C4-2B (cell line): ENCODE measurements at regions not wholly inside any gene's neighbourhood (a gene's known extent, or its start where the extent isn't known, plus 50 kb on each side); places are given as distances from the start of the nearest gene placed in this dataset.

Experiments used
- ZFX ChIP-seq: fragments of 450-650 bp; IDR thresholded peaks from 2 replicates; pipeline ENCODE4 v1.6.1; 2017
- TF ChIP-seq, protein P1 (sequence below): fragments of 450-650 bp; conservative IDR thresholded peaks from 2 replicates; pipeline ENCODE4 v1.5.1; 2017; ENCODE audit warnings: mild to moderate bottlenecking

DNA sequence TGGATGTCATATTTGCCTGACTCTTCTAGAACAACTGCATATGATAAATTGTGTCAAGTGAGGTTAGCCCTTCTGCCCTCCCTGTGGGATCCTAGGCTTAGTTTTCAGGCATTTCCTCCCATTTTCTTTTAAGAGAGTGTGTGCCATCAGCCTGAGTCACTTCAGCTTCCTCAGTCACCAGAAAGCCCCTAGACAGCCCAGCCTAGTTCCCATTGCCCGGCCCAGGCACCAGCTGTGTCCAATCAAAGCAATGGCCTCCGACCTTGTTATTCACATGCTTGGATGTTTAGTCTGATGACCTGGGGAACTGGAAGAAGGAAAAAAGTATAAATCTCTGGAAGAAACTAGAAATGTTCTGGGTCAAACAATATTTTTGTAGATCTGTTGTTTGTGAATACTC, 221.9 kb upstream of the LRIG1 start:
- TF ChIP-seq, protein P1, sequence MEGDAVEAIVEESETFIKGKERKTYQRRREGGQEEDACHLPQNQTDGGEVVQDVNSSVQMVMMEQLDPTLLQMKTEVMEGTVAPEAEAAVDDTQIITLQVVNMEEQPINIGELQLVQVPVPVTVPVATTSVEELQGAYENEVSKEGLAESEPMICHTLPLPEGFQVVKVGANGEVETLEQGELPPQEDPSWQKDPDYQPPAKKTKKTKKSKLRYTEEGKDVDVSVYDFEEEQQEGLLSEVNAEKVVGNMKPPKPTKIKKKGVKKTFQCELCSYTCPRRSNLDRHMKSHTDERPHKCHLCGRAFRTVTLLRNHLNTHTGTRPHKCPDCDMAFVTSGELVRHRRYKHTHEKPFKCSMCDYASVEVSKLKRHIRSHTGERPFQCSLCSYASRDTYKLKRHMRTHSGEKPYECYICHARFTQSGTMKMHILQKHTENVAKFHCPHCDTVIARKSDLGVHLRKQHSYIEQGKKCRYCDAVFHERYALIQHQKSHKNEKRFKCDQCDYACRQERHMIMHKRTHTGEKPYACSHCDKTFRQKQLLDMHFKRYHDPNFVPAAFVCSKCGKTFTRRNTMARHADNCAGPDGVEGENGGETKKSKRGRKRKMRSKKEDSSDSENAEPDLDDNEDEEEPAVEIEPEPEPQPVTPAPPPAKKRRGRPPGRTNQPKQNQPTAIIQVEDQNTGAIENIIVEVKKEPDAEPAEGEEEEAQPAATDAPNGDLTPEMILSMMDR = no peak
- TF ChIP-seq ZFX = no peak
